ENCODE measurements at regions not wholly inside any gene's neighbourhood (a gene's known extent, or its start where the extent isn't known, plus 50 kb on each side); places are given as distances from the start of the nearest gene placed in this dataset.

DNA sequence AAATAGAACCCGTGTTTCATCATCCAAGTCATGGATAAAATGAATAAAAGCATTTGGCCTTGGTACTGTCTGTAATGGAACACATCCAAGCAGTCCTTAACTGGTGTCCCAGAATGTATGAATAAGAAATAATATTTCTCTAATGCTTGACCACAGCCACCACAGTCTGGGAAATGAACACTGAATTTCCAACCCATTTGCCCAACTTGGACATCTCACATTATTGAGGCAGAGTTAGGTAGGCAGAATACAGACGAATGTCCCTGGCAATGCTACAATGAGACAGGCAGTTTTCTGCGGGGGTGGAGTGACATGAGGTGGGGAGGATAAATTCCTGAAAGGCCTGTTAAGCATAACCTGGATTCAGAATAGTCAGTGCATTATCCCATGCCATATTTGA, 245.7 kb downstream of the ZIC1 start:
- BruUV-seq (replicated peaks), result no TSS peak
- no peaks in the 10 kb centered on the region for H3K79me1 ChIP-seq (ENCODE audit: low read depth in 1 of 2, low read length in 2 of 2)
- H3K4me1 ChIP-seq (ENCODE audit: control insufficient read depth, insufficient read depth, low read length), result no peaks in the 10 kb centered on the region
- H3K9me3 ChIP-seq (ENCODE audit: control insufficient read depth, insufficient read depth, low read length), result no peaks in the 10 kb centered on the region
- no peak overlapping the region for H3K4ac ChIP-seq (ENCODE audit: low read depth, low read length)
- TF ChIP-seq FOS (IDR thresholded peaks at IDR 0.05; ENCODE audit: low read depth, low read length), result no peak
- TF ChIP-seq, protein P1, sequence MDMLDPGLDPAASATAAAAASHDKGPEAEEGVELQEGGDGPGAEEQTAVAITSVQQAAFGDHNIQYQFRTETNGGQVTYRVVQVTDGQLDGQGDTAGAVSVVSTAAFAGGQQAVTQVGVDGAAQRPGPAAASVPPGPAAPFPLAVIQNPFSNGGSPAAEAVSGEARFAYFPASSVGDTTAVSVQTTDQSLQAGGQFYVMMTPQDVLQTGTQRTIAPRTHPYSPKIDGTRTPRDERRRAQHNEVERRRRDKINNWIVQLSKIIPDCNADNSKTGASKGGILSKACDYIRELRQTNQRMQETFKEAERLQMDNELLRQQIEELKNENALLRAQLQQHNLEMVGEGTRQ (IDR thresholded peaks at IDR 0.05; ENCODE audit: low read depth, low read length), result no peak
- TF ChIP-seq, protein P2, sequence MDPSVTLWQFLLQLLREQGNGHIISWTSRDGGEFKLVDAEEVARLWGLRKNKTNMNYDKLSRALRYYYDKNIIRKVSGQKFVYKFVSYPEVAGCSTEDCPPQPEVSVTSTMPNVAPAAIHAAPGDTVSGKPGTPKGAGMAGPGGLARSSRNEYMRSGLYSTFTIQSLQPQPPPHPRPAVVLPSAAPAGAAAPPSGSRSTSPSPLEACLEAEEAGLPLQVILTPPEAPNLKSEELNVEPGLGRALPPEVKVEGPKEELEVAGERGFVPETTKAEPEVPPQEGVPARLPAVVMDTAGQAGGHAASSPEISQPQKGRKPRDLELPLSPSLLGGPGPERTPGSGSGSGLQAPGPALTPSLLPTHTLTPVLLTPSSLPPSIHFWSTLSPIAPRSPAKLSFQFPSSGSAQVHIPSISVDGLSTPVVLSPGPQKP (IDR thresholded peaks at IDR 0.05; ENCODE audit: borderline replicate concordance, low read depth, low read length), result no peak
- no peak for TF ChIP-seq RAD21 (IDR thresholded peaks at IDR 0.05; ENCODE audit: low read length)
- TF ChIP-seq MAFK (IDR thresholded peaks at IDR 0.05; ENCODE audit: low read depth, low read length), result no peak
- TF ChIP-seq SMC3 (IDR thresholded peaks at IDR 0.05; ENCODE audit: low read depth, low read length), result no peak
- TF ChIP-seq BHLHE40 (IDR thresholded peaks at IDR 0.05; ENCODE audit: low read depth, low read length), result no peak
- no peak for TF ChIP-seq MAZ (IDR thresholded peaks at IDR 0.05; ENCODE audit: borderline replicate concordance, low read depth, low read length)
- no peak for TF ChIP-seq RFX5 (IDR thresholded peaks at IDR 0.05; ENCODE audit: low read depth, low read length)
- TF ChIP-seq, protein P3, sequence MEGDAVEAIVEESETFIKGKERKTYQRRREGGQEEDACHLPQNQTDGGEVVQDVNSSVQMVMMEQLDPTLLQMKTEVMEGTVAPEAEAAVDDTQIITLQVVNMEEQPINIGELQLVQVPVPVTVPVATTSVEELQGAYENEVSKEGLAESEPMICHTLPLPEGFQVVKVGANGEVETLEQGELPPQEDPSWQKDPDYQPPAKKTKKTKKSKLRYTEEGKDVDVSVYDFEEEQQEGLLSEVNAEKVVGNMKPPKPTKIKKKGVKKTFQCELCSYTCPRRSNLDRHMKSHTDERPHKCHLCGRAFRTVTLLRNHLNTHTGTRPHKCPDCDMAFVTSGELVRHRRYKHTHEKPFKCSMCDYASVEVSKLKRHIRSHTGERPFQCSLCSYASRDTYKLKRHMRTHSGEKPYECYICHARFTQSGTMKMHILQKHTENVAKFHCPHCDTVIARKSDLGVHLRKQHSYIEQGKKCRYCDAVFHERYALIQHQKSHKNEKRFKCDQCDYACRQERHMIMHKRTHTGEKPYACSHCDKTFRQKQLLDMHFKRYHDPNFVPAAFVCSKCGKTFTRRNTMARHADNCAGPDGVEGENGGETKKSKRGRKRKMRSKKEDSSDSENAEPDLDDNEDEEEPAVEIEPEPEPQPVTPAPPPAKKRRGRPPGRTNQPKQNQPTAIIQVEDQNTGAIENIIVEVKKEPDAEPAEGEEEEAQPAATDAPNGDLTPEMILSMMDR (conservative IDR thresholded peaks at IDR 0.05; ENCODE audit: low read depth, low read length), result no peak
- TF ChIP-seq MXI1 (IDR thresholded peaks at IDR 0.05; ENCODE audit: borderline replicate concordance, low read depth, low read length), result no peak
- no peak for TF ChIP-seq POLR2A (IDR thresholded peaks at IDR 0.05; ENCODE audit: low read depth, low read length)
- no peak for TF ChIP-seq CHD1 (IDR thresholded peaks at IDR 0.05; ENCODE audit: low read depth, low read length)
- no peak for TF ChIP-seq CEBPB (IDR thresholded peaks at IDR 0.05; ENCODE audit: low read depth, low read length)
- no peak for TF ChIP-seq RCOR1 (IDR thresholded peaks at IDR 0.05; ENCODE audit: insufficient replicate concordance, low read length)
- TF ChIP-seq NFE2L2 (IDR thresholded peaks at IDR 0.05; ENCODE audit: low read depth, low read length), result no peak
- CTCF ChIA-PET, result no interaction called here
- no peak overlapping the region for H3K4me2 ChIP-seq (ENCODE audit: low read depth, low read length)
- H2AK5ac ChIP-seq (ENCODE audit: low read depth, low read length), result no peak overlapping the region
- no peak overlapping the region for H4K5ac ChIP-seq (ENCODE audit: low read depth, low read length)
- in situ Hi-C loops (cut with MboI; ENCODE audit: low sequenced_read_pairs) (no loop called here), intact Hi-C loops (cut with micrococcal nuclease) (no loop called here), dilution Hi-C loops (cut with HindIII; ENCODE audit: low sequenced_read_pairs, unreplicated experiment) (no loop called here)
- ATAC-seq (ENCODE audit: low read depth), result no peak
- no peak overlapping the region for H3K27ac ChIP-seq (ENCODE audit: insufficient read depth, low read length)
- H3K9me1 ChIP-seq (ENCODE audit: insufficient read depth, low read length), result no peaks in the 10 kb centered on the region
- H2AK9ac ChIP-seq (replicated peaks; ENCODE audit: low read depth, low read length, poor library complexity), result no peak overlapping the region
- no peak overlapping the region for H2BK5ac ChIP-seq (ENCODE audit: low read depth, low read length, poor library complexity, severe bottlenecking)
- H2BK20ac ChIP-seq (ENCODE audit: low read depth, low read length), result no peak overlapping the region
- H3K14ac ChIP-seq (replicated peaks; ENCODE audit: low read depth, low read length), result no peak overlapping the region
- no peak overlapping the region for H3K9ac ChIP-seq (ENCODE audit: low read depth, low read length)
- H3K56ac ChIP-seq (ENCODE audit: extremely low read depth, insufficient read depth, low read length), result no peak overlapping the region
- DNase-seq, result no peak
- no peak overlapping the region for H4K8ac ChIP-seq (ENCODE audit: low read depth in 2 of 2, low read length in 2 of 2)
- no CpG with 5 or more reads among the region's 3 CpGs for WGBS, 2 experiments (ENCODE audit: extremely low coverage in 2 of 2, insufficient read length in 1 of 2)
- H3K18ac ChIP-seq (ENCODE audit: low read depth, low read length), result no peak overlapping the region
- POLR2A ChIA-PET (ENCODE audit: unreplicated experiment), result no interaction called here
- H3K36me3 ChIP-seq (ENCODE audit: control insufficient read depth, insufficient read depth, low read length), result no peaks in the 10 kb centered on the region
- no peaks in the 10 kb centered on the region for H4K20me1 ChIP-seq (ENCODE audit: insufficient read depth, low read length)
- no peak overlapping the region for H4K91ac ChIP-seq (ENCODE audit: insufficient read depth, low read depth, low read length)
- no peak overlapping the region for H2BK120ac ChIP-seq (ENCODE audit: low read depth, low read length)
- H3K27me3 ChIP-seq (ENCODE audit: control insufficient read depth, insufficient read depth, low read length), result no peaks in the 10 kb centered on the region
- no peak overlapping the region for H3K23ac ChIP-seq (ENCODE audit: low read depth, low read length)
- H3K4me3 ChIP-seq (ENCODE audit: insufficient read depth, low read depth, low read length), result no peak overlapping the region
- H2AFZ ChIP-seq (replicated peaks; ENCODE audit: low read length, poor library complexity), result no peak overlapping the region
- H2BK15ac ChIP-seq (ENCODE audit: low read depth, low read length), result no peak overlapping the region

All from IMR-90 (cell line).